Osteoblast (primary cell): ENCODE measurements at regions not wholly inside any gene's neighbourhood (a gene's known extent, or its start where the extent isn't known, plus 50 kb on each side); places are given as distances from the start of the nearest gene placed in this dataset.

Source experiments
- DNase-seq: peaks from one replicate; pipeline ENCODE4 v3.0.0; 2011; ENCODE audit warnings: low spot score, mixed read lengths; ENCODE audit not compliant: insufficient read length; ENCODE audit errors: missing footprints
- H2AFZ ChIP-seq: 2 replicates; pipeline ENCODE4 v1.6.0; 2011; ENCODE audit warnings: mild to moderate bottlenecking, low read length
- H3K27ac ChIP-seq: 2 replicates; pipeline ENCODE4 v1.5.1; 2011; ENCODE audit warnings: mild to moderate bottlenecking, low read depth, low read length, moderate library complexity
- H3K27me3 ChIP-seq: 2 replicates; pipeline ENCODE4 v1.6.0; 2012; ENCODE audit warnings: mild to moderate bottlenecking, control low read depth, inconsistent platforms, low read length, moderate library complexity; ENCODE audit not compliant: insufficient read depth
- H3K36me3 ChIP-seq: 2 replicates; pipeline ENCODE4 v1.5.1; 2011; ENCODE audit warnings: mild to moderate bottlenecking, low read length, control low read depth, moderate library complexity; ENCODE audit not compliant: insufficient read depth
- H3K4me1 ChIP-seq: 2 replicates; pipeline ENCODE4 v1.5.1; 2011; ENCODE audit warnings: mild to moderate bottlenecking, low read length, control low read depth, moderate library complexity; ENCODE audit not compliant: insufficient read depth
- H3K4me2 ChIP-seq: 2 replicates; pipeline ENCODE4 v1.6.0; 2011; ENCODE audit warnings: mild to moderate bottlenecking, low read length; ENCODE audit not compliant: insufficient read depth
- H3K4me3 ChIP-seq: fragments of 200-600 bp; sonication (generic); 3 replicates; pipeline ENCODE4 v1.5.1; 2012; ENCODE audit warnings: mild to moderate bottlenecking, low read length, inconsistent platforms; ENCODE audit not compliant: insufficient read depth
- H3K79me2 ChIP-seq: 2 replicates; pipeline ENCODE4 v1.6.0; 2012; ENCODE audit warnings: mild to moderate bottlenecking, low read length, control low read depth, inconsistent platforms; ENCODE audit not compliant: insufficient read depth
- H3K9me3 ChIP-seq: 2 replicates; pipeline ENCODE4 v1.5.1; 2011; ENCODE audit warnings: low read depth, low read length, control low read depth
- H4K20me1 ChIP-seq: 2 replicates; pipeline ENCODE4 v1.6.0; 2012; ENCODE audit warnings: mild to moderate bottlenecking, low read length, control low read depth; ENCODE audit not compliant: insufficient read depth
- TF ChIP-seq, protein P1 (sequence below): IDR thresholded peaks from 2 replicates; pipeline ENCODE4 v1.5.1; 2011; ENCODE audit warnings: mild to moderate bottlenecking, low read depth, low read length, moderate library complexity; ENCODE audit errors: extremely low read depth

DNA sequence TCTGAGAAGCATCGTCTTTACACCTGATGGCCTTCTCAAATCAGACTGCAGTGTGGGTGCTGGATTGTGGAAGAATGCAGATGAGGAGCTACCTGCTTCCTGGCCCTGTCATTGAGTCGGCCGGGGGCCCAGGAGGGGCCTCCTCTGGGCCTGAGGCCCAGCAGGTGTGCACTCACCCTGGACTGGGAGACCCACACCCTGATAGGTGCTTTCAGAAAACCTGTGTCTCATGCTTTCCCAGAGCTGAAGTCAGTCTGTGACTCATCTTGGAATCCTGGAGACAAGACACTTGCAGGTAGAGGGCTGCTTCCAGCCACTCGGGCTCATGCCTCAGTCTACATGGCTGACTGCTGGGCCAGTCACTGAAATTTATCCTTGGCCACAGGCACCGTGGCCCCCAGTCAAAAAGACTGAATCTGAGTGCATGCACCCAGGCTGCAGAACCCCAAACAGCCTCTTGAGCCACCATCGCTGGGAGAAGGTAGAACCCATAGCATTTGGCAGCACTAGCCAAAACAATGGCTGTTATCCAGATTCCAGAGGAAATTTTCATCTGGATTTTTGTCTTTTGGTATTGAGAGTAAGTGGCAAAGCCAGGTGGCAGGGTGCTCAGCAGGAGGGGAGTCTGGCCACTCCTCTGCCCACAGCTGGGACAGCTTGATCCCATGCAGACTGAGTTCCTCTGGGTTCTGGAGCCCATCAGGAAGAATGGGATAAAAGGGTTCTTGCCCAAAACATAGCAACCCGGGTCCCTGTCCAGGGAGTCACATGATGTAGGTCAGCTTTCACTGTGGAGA is 182.0 kb upstream of the CST7 start:
- TF ChIP-seq, protein P1, sequence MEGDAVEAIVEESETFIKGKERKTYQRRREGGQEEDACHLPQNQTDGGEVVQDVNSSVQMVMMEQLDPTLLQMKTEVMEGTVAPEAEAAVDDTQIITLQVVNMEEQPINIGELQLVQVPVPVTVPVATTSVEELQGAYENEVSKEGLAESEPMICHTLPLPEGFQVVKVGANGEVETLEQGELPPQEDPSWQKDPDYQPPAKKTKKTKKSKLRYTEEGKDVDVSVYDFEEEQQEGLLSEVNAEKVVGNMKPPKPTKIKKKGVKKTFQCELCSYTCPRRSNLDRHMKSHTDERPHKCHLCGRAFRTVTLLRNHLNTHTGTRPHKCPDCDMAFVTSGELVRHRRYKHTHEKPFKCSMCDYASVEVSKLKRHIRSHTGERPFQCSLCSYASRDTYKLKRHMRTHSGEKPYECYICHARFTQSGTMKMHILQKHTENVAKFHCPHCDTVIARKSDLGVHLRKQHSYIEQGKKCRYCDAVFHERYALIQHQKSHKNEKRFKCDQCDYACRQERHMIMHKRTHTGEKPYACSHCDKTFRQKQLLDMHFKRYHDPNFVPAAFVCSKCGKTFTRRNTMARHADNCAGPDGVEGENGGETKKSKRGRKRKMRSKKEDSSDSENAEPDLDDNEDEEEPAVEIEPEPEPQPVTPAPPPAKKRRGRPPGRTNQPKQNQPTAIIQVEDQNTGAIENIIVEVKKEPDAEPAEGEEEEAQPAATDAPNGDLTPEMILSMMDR, result no peak
- peak; percentile 68 for DNase-seq

DNA sequence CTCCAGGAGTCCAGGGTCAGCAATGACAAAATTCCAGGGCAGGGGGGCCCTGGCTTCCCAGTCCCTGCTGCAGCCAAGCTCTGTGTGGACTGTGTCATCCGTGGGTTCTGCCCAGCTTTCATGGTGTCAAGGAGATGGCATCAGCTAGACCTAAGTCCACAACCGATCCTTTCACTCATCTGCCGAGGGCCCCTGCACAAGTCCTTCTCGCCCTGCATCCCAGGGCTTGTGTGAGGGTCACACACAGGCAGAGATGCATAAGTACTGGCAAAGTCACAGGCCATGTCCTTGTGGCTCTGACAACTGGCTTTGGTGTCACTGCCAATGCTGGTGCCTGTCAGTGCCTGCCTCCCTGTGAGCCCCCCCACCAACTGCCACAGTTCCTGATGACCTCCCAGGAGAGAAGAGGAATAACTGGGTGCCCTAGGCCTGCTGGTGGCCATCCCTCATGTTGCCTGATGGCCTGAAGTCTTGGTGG is 181.4 kb upstream of the CST7 start:
- H4K20me1 ChIP-seq, result no peaks in the 10 kb centered on the region
- no peak overlapping the region for H3K27ac ChIP-seq
- DNase-seq, result no peak
- no peak overlapping the region for H2AFZ ChIP-seq
- no peaks in the 10 kb centered on the region for H3K9me3 ChIP-seq
- peaks cover 2% of the 10 kb centered on the region for H3K4me1 ChIP-seq
- H3K27me3 ChIP-seq, result peaks cover 6% of the 10 kb centered on the region
- no peak overlapping the region for H3K4me3 ChIP-seq
- no peak overlapping the region for H3K4me2 ChIP-seq
- no peaks in the 10 kb centered on the region for H3K79me2 ChIP-seq
- H3K36me3 ChIP-seq, result no peaks in the 10 kb centered on the region
- TF ChIP-seq, protein P1, result no peak

More for the DNA sequence above, 182.0 kb upstream of the CST7 start:
- Histone ChIP-seq H3K4me1 (no peaks in the 10 kb centered on the region), H2AFZ (no peak overlapping the region), H3K4me2 (no peak overlapping the region), H3K4me3 (no peak overlapping the region), H4K20me1 (no peaks in the 10 kb centered on the region), H3K27ac (no peak overlapping the region), H3K9me3 (no peaks in the 10 kb centered on the region), H3K27me3 (peaks cover 10% of the 10 kb centered on the region), H3K36me3 (no peaks in the 10 kb centered on the region), H3K79me2 (no peaks in the 10 kb centered on the region)

DNA sequence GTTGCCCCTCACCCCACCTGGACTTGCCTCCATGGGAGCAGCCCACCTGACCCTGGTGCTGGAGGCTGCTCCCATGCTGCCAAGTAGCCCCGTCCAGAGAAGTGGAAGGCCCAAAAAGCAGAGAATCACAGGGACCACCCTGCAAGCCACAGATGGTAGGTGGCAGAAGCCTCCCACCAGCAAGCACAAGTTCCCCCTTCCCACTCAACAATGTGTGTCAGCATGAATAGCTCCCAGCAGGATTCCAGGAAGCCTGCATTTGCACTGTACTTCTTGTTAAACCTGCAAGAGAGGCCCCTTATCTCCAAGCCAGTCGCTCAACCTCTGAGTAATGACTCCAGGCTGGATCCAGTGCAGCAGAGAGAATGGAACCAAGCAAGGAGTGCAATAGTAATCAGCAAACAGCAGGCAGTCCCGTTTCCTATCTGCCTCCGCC is 180.8 kb upstream of the CST7 start:
- DNase-seq, result peak; percentile 83
- Histone ChIP-seq H3K79me2 (no peaks in the 10 kb centered on the region), H3K27ac (no peak overlapping the region), H4K20me1 (no peaks in the 10 kb centered on the region), H3K9me3 (no peaks in the 10 kb centered on the region), H3K4me2 (no peak overlapping the region), H3K36me3 (no peaks in the 10 kb centered on the region), H3K4me1 (peaks cover 7% of the 10 kb centered on the region), H2AFZ (no peak overlapping the region), H3K27me3 (peaks cover 6% of the 10 kb centered on the region), H3K4me3 (no peak overlapping the region)
- TF ChIP-seq, protein P1, result no peak
